ENCODE measurements at regions not wholly inside any gene's neighbourhood (a gene's known extent, or its start where the extent isn't known, plus 50 kb on each side); places are given as distances from the start of the nearest gene placed in this dataset.

DNA sequence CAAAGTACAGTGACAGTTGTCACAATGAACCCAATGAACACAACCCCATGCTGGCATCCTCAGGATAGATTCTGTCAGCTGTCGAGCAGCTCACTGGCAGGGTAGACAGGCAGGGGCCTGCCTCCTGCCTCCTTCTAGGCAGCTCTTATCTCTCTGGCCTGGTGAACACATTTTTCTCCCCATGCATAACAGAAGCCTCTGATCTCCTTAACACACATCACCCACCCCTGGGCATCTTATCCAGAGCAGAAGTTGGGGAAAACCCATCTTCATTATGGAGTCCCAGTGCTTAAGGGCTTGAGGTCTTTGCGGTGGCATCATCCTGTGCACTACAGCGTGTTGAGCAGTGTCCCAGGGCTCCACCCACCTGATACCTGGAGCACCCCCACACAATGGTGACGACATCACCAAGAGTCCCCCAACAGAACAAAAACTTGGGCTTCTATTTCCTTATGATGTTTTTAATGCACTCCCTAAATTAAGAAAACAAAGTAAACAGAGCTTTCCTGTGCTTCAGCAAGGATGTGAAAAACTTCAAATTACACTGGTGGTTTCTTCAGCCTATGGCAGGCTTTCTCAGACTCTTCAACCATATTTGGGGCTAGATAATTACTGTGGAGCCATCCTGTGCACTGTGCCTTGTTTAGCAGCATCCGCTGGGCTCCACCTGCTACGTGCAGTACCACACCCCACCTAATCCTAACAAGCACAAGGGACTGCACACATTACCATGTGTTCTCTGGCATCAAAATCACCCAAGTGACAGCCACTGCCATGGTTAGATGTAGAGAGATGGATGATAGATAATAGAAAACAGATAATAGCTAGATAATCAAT, 277.4 kb upstream of the USP9Y start:
- Histone ChIP-seq H3K79me2 (replicated peaks; ENCODE audit: insufficient read depth, low read length) (no peaks in the 10 kb centered on the region), H4K20me1 (ENCODE audit: insufficient read depth) (no peaks in the 10 kb centered on the region), H3K27ac (ENCODE audit: low read length) (no peak overlapping the region), H3K27me3 (ENCODE audit: insufficient read depth, low read depth, low read length) (no peaks in the 10 kb centered on the region), H3K9ac (ENCODE audit: low read length) (no peak overlapping the region), H3K36me3 (ENCODE audit: insufficient read depth, low read length) (no peaks in the 10 kb centered on the region), H3K9me2 (ENCODE audit: insufficient read depth, low read length) (no peaks in the 10 kb centered on the region), H2AFZ (ENCODE audit: low read depth, low read length) (no peak overlapping the region), H3K9me3 (ENCODE audit: low read length) (no peaks in the 10 kb centered on the region), H3F3A (ENCODE audit: insufficient read depth, low read length, poor library complexity, severe bottlenecking) (no peaks in the 10 kb centered on the region), H3K4me2 (ENCODE audit: low read length) (no peak overlapping the region), H3K4me3 (ENCODE audit: low read length) (no peak overlapping the region)
- TF ChIP-seq RAD21 (conservative IDR thresholded peaks at IDR 0.05) (no peak), EP300 (conservative IDR thresholded peaks at IDR 0.05; ENCODE audit: poor library complexity, severe bottlenecking) (no peak), SMC3 (conservative IDR thresholded peaks at IDR 0.05; ENCODE audit: poor library complexity) (no peak), TAF1 (IDR thresholded peaks at IDR 0.05; ENCODE audit: low read depth) (no peak), MXI1 (conservative IDR thresholded peaks at IDR 0.05; ENCODE audit: poor library complexity, severe bottlenecking) (no peak), POLR2AphosphoS5 (IDR thresholded peaks at IDR 0.05) (no peak), EZH2 (IDR thresholded peaks at IDR 0.05; ENCODE audit: borderline replicate concordance, insufficient read depth, low read length, poor library complexity, severe bottlenecking) (no peak)
- TF ChIP-seq, protein P1, sequence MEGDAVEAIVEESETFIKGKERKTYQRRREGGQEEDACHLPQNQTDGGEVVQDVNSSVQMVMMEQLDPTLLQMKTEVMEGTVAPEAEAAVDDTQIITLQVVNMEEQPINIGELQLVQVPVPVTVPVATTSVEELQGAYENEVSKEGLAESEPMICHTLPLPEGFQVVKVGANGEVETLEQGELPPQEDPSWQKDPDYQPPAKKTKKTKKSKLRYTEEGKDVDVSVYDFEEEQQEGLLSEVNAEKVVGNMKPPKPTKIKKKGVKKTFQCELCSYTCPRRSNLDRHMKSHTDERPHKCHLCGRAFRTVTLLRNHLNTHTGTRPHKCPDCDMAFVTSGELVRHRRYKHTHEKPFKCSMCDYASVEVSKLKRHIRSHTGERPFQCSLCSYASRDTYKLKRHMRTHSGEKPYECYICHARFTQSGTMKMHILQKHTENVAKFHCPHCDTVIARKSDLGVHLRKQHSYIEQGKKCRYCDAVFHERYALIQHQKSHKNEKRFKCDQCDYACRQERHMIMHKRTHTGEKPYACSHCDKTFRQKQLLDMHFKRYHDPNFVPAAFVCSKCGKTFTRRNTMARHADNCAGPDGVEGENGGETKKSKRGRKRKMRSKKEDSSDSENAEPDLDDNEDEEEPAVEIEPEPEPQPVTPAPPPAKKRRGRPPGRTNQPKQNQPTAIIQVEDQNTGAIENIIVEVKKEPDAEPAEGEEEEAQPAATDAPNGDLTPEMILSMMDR (IDR thresholded peaks at IDR 0.05; ENCODE audit: poor library complexity, severe bottlenecking), result no peak
- TF ChIP-seq, protein P2, sequence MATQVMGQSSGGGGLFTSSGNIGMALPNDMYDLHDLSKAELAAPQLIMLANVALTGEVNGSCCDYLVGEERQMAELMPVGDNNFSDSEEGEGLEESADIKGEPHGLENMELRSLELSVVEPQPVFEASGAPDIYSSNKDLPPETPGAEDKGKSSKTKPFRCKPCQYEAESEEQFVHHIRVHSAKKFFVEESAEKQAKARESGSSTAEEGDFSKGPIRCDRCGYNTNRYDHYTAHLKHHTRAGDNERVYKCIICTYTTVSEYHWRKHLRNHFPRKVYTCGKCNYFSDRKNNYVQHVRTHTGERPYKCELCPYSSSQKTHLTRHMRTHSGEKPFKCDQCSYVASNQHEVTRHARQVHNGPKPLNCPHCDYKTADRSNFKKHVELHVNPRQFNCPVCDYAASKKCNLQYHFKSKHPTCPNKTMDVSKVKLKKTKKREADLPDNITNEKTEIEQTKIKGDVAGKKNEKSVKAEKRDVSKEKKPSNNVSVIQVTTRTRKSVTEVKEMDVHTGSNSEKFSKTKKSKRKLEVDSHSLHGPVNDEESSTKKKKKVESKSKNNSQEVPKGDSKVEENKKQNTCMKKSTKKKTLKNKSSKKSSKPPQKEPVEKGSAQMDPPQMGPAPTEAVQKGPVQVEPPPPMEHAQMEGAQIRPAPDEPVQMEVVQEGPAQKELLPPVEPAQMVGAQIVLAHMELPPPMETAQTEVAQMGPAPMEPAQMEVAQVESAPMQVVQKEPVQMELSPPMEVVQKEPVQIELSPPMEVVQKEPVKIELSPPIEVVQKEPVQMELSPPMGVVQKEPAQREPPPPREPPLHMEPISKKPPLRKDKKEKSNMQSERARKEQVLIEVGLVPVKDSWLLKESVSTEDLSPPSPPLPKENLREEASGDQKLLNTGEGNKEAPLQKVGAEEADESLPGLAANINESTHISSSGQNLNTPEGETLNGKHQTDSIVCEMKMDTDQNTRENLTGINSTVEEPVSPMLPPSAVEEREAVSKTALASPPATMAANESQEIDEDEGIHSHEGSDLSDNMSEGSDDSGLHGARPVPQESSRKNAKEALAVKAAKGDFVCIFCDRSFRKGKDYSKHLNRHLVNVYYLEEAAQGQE (IDR thresholded peaks at IDR 0.05; ENCODE audit: borderline replicate concordance), result no peak

- no peak overlapping the region for H3K27ac ChIP-seq (ENCODE audit: low read length)
- H3K9ac ChIP-seq (ENCODE audit: low read length), result no peak overlapping the region
- H3K79me2 ChIP-seq (replicated peaks; ENCODE audit: insufficient read depth, low read length), result no peaks in the 10 kb centered on the region
- no peaks in the 10 kb centered on the region for H3F3A ChIP-seq (ENCODE audit: insufficient read depth, low read length, poor library complexity, severe bottlenecking)
- H3K4me3 ChIP-seq (ENCODE audit: low read length), result no peak overlapping the region
- no peaks in the 10 kb centered on the region for H4K20me1 ChIP-seq (ENCODE audit: insufficient read depth)
- no peaks in the 10 kb centered on the region for H3K27me3 ChIP-seq (ENCODE audit: insufficient read depth, low read depth, low read length)
- H2AFZ ChIP-seq (ENCODE audit: low read depth, low read length), result no peak overlapping the region
- no peak overlapping the region for H3K4me2 ChIP-seq (ENCODE audit: low read length)
- H3K9me3 ChIP-seq (ENCODE audit: low read length), result no peaks in the 10 kb centered on the region
- no peaks in the 10 kb centered on the region for H3K9me2 ChIP-seq (ENCODE audit: insufficient read depth, low read length)
- no peaks in the 10 kb centered on the region for H3K36me3 ChIP-seq (ENCODE audit: insufficient read depth, low read length)
- TF ChIP-seq POLR2AphosphoS5 (IDR thresholded peaks at IDR 0.05) (no peak), RAD21 (conservative IDR thresholded peaks at IDR 0.05) (no peak), TAF1 (IDR thresholded peaks at IDR 0.05; ENCODE audit: low read depth) (no peak), MXI1 (conservative IDR thresholded peaks at IDR 0.05; ENCODE audit: poor library complexity, severe bottlenecking) (no peak), SMC3 (conservative IDR thresholded peaks at IDR 0.05; ENCODE audit: poor library complexity) (no peak), EP300 (conservative IDR thresholded peaks at IDR 0.05; ENCODE audit: poor library complexity, severe bottlenecking) (no peak), EZH2 (IDR thresholded peaks at IDR 0.05; ENCODE audit: borderline replicate concordance, insufficient read depth, low read length, poor library complexity, severe bottlenecking) (no peak)
- TF ChIP-seq, protein P2 (IDR thresholded peaks at IDR 0.05; ENCODE audit: borderline replicate concordance), result no peak
- TF ChIP-seq, protein P1 (IDR thresholded peaks at IDR 0.05; ENCODE audit: poor library complexity, severe bottlenecking), result no peak
Measured at GRCh38 chrY:12425506-12425905, 275.5 kb upstream of the USP9Y start.
